ENCODE measurements at regions not wholly inside any gene's neighbourhood (a gene's known extent, or its start where the extent isn't known, plus 50 kb on each side); places are given as distances from the start of the nearest gene placed in this dataset.

GRCh38 chr5:174418809-174419539 lies 305.4 kb upstream of the MSX2 start:
- TF ChIP-seq CTCF (IDR thresholded peaks at IDR 0.05 in 4 of 5, conservative IDR thresholded peaks at IDR 0.05 in 1 of 5) (no peak), POLR2A (IDR thresholded peaks at IDR 0.05) (no peak)

All from gastrocnemius medialis (tissue), 4 donors.